ENCODE measurements at regions not wholly inside any gene's neighbourhood (a gene's known extent, or its start where the extent isn't known, plus 50 kb on each side); places are given as distances from the start of the nearest gene placed in this dataset.

DNA sequence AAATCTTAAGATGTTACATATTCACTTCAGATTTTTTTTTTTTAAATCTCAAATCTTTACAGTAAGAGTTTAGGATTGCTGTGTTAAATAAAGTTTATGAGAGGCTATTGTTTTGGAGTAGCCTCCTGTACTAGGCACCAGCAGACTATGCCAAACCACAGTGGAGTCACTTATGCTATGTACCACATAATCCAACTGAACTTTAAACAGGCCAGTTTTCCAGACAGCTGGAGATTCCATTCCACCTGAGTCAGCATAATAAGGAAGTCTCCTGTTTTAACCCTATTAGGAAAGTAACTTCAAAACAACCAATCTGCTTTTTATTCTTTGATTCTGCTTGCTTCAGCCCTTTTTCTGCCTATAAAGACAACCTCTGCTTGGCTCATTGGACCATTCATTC, 205.2 kb downstream of the CSNK1G3 start:
- no peaks in the 10 kb centered on the region for H3K9me3 ChIP-seq

DNA sequence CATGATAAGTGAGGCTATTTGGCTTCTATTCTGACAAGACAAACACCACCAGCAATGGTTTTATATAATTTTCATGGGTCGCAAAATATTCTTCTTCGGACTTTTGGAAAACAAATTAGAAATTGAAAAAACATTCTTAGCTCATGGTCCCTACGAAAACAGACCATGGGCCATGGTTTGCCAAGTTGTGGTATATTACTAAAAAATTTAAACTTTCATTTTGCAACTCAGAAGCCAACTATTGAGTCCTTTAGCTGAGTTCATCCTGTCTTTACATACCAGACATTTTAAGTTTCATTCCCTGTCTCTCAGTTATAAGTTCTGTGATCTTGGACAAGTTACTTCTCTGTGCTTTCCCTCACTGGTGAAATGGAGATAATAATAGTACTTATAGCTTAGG, 198.1 kb downstream of the CSNK1G3 start:
- no peak for TF ChIP-seq CTCF (IDR thresholded peaks at IDR 0.05)
- no peak for TF ChIP-seq POLR2A (IDR thresholded peaks at IDR 0.05)
- H3K27ac ChIP-seq: no peak overlapping the region
- H3K36me3 ChIP-seq: no peaks in the 10 kb centered on the region
- no peaks in the 10 kb centered on the region for H3K4me1 ChIP-seq
- H3K4me3 ChIP-seq: no peak overlapping the region
- H3K9me3 ChIP-seq: no peaks in the 10 kb centered on the region
- no peak for DNase-seq
- no peaks in the 10 kb centered on the region for H3K27me3 ChIP-seq

More for the DNA sequence above, 205.2 kb downstream of the CSNK1G3 start:
- no peak for TF ChIP-seq CTCF (IDR thresholded peaks at IDR 0.05)
- TF ChIP-seq POLR2A (IDR thresholded peaks at IDR 0.05): no peak
- Histone ChIP-seq H3K4me3 (no peak overlapping the region), H3K27me3 (no peaks in the 10 kb centered on the region), H3K4me1 (no peaks in the 10 kb centered on the region), H3K27ac (no peak overlapping the region), H3K36me3 (no peaks in the 10 kb centered on the region)
- no peak for DNase-seq

- no peaks in the 10 kb centered on the region for H3K27me3 ChIP-seq
- no peak overlapping the region for H3K27ac ChIP-seq
- no peaks in the 10 kb centered on the region for H3K4me1 ChIP-seq
- DNase-seq: no peak
- no peak for TF ChIP-seq CTCF (IDR thresholded peaks at IDR 0.05)
- TF ChIP-seq POLR2A (IDR thresholded peaks at IDR 0.05): no peak
- no peaks in the 10 kb centered on the region for H3K36me3 ChIP-seq
- H3K9me3 ChIP-seq: no peaks in the 10 kb centered on the region
- H3K4me3 ChIP-seq: no peak overlapping the region
Observed at GRCh38 chr5:123709422-123709821, 197.4 kb downstream of the CSNK1G3 start.

DNA sequence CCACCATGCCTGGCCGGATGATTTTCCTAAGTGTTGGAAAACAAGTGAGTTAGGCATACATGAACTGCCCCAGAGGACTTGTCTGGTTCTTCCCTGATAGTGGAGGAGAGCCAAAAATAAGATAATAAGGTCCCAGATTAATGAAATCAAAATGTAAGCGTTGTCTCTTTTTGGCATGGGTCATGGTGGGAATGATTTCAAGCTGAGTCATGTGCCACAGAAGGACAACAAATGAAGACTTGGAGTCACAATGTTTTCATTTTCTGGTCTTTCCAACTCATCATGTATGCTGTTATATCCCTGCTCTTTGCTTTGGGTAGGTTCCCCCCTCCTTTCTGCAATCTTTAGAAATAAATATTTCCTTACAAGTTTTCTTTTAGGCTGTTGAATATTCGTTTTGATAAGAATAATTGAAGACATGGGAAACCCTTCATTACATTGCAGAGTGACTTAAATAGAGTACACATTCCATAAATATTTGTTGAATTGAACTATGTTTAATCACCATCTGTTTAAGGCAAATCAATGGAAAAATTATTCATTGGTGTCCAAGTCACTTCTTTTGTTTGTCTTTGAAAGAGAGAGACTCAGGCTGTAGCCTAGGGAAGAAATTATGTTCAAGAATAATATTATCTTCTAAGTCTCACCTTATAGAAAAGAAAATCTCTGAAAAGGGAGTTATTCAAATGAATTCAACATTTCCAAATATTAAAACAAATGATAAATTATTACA, 196.3 kb downstream of the CSNK1G3 start:
- no peak for DNase-seq
- no peak overlapping the region for H3K4me3 ChIP-seq
- H3K9me3 ChIP-seq: no peaks in the 10 kb centered on the region
- TF ChIP-seq CTCF (IDR thresholded peaks at IDR 0.05) (no peak), POLR2A (IDR thresholded peaks at IDR 0.05) (no peak)
- no peaks in the 10 kb centered on the region for H3K27me3 ChIP-seq
- H3K36me3 ChIP-seq: no peaks in the 10 kb centered on the region
- no peak overlapping the region for H3K27ac ChIP-seq
- no peaks in the 10 kb centered on the region for H3K4me1 ChIP-seq

DNA sequence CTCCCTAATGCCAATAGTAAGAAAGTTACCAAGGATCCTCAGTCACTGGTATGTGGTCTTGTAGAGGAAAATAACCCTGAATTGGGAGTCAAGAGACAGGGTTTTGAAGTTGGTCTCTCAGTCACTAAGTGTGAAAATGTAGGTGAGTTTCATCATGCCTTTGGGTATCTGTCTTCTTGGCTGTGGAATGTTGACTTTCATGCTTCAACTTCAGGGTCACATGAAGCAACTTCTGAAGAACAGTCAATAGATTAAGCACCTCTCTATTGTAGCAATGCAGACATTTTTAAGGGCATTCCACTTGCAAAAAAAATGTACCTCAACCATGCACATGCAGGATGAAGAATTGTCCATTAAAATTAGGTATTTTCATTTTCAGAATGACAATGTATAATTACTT, 194.6 kb downstream of the CSNK1G3 start:
- Histone ChIP-seq H3K4me3 (no peak overlapping the region), H3K9me3 (no peaks in the 10 kb centered on the region), H3K36me3 (no peaks in the 10 kb centered on the region), H3K27ac (no peak overlapping the region), H3K4me1 (no peaks in the 10 kb centered on the region), H3K27me3 (no peaks in the 10 kb centered on the region)
- DNase-seq: no peak
- TF ChIP-seq CTCF (IDR thresholded peaks at IDR 0.05) (no peak), POLR2A (IDR thresholded peaks at IDR 0.05) (no peak)

GRCh38 chr5:123705741-123706140, 193.8 kb downstream of the CSNK1G3 start:
- Histone ChIP-seq H3K4me3 (no peak overlapping the region), H3K36me3 (no peaks in the 10 kb centered on the region), H3K27ac (no peak overlapping the region), H3K27me3 (no peaks in the 10 kb centered on the region), H3K4me1 (no peaks in the 10 kb centered on the region), H3K9me3 (no peaks in the 10 kb centered on the region)
- TF ChIP-seq POLR2A (IDR thresholded peaks at IDR 0.05) (no peak), CTCF (IDR thresholded peaks at IDR 0.05) (no peak)
- no peak for DNase-seq
